B cell (primary cell): ENCODE measurements at regions not wholly inside any gene's neighbourhood (a gene's known extent, or its start where the extent isn't known, plus 50 kb on each side); places are given as distances from the start of the nearest gene placed in this dataset.

Experiments
- ATAC-seq: fragments of 200-7000 bp; cut with Tn5 transposase; one replicate; pipeline ENCODE4 v1.10.0; 2021; ENCODE audit warnings: low read depth, mild to moderate bottlenecking, moderate number of reproducible peaks, moderate library complexity
- CTCF ChIA-PET: fragments of 350-600 bp; sonication (Branson Sonifier 250); formaldehyde crosslinking; loops from one replicate; lab custom pipeline; 2021; ENCODE audit warnings: antibody characterized with exemption, inconsistent platforms; lab: Charles Lee
- POLR2A ChIA-PET: fragments of 350-600 bp; sonication (Branson Sonifier 250); formaldehyde crosslinking; loops from one replicate; lab custom pipeline; 2021; ENCODE audit warnings: antibody characterized with exemption; lab: Charles Lee
- DNase-seq: peaks from one replicate; pipeline ENCODE4 v3.0.0; 2013
- H2AFZ ChIP-seq: 2 replicates; pipeline ENCODE4 v1.6.1; 2012; ENCODE audit warnings: mild to moderate bottlenecking, low read depth, low read length; ENCODE audit not compliant: insufficient read depth, poor library complexity, severe bottlenecking
- H3K27ac ChIP-seq, 2 donors: 1 replicate in 1 of 2; 2 replicates in 1 of 2; pipeline ENCODE4 v1.5.1; 2012 to 2013; ENCODE audit warnings: low read length in 2 of 2, mild to moderate bottlenecking in 2 of 2, moderate library complexity in 1 of 2
- H3K27me3 ChIP-seq, 4 experiments: fragments of 200-600 bp in 1 of 4; sonication (generic) in 1 of 4; replicated peaks in 1 of 4; 1 replicate in 2 of 4; 2 replicates in 2 of 4; pipeline versions ENCODE4 v1.6.1 to v1.7.0; 2013 to 2016; ENCODE audit warnings: low read length in 3 of 4, mild to moderate bottlenecking in 2 of 4, mixed read lengths in 1 of 4, moderate library complexity in 1 of 4; ENCODE audit not compliant: insufficient read depth in 4 of 4, control insufficient read depth in 3 of 4; ENCODE audit errors: control extremely low read depth in 1 of 4
- H3K36me3 ChIP-seq, 2 experiments: replicated peaks in 1 of 2; 1 replicate in 1 of 2; 2 replicates in 1 of 2; pipeline versions ENCODE4 v1.6.1 to v1.7.1; 2013; ENCODE audit warnings: low read length in 1 of 2; ENCODE audit not compliant: insufficient read depth in 2 of 2, control insufficient read depth in 1 of 2; ENCODE audit errors: control extremely low read depth in 1 of 2, extremely low read depth in 1 of 2
- H3K4me1 ChIP-seq, 2 donors: fragments of 200-600 bp in 1 of 2; sonication (generic) in 1 of 2; 1 replicate in 1 of 2; 2 replicates in 1 of 2; pipeline versions ENCODE4 v1.5.1 to v1.6.1; 2013 to 2017; ENCODE audit warnings: low read length in 2 of 2; ENCODE audit not compliant: control insufficient read depth in 2 of 2, insufficient read depth in 2 of 2
- H3K4me2 ChIP-seq: replicated peaks from 2 replicates; pipeline ENCODE3; 2012; ENCODE audit warnings: mild to moderate bottlenecking, low read depth, low read length; ENCODE audit not compliant: poor library complexity, severe bottlenecking
- H3K4me3 ChIP-seq, 5 experiments: fragments of 200-600 bp in 1 of 5; sonication (generic) in 1 of 5; 1 replicate in 3 of 5; 2 replicates in 2 of 5; pipeline versions ENCODE4 v1.5.1 to v1.7.0; 2011 to 2016; ENCODE audit warnings: low read length in 4 of 5, mild to moderate bottlenecking in 4 of 5, low read depth in 2 of 5, control low read depth in 1 of 5, moderate library complexity in 1 of 5; ENCODE audit not compliant: insufficient read depth in 1 of 5; ENCODE audit errors: control extremely low read depth in 1 of 5, extremely low read depth in 1 of 5
- H3K79me2 ChIP-seq: fragments of 200-600 bp; sonication (generic); one replicate; pipeline ENCODE4 v1.6.0; 2016; ENCODE audit warnings: low read length; ENCODE audit not compliant: control insufficient read depth, insufficient read depth
- H3K9ac ChIP-seq: fragments of 200-600 bp; sonication (generic); 2 replicates; pipeline ENCODE4 v1.6.1; 2017; ENCODE audit warnings: mild to moderate bottlenecking, low read length, moderate library complexity
- H3K9me3 ChIP-seq, 3 donors: one replicate each; pipeline versions ENCODE4 v1.6.1 to v1.7.1; 2013; ENCODE audit warnings: low read length in 2 of 3; ENCODE audit not compliant: control insufficient read depth in 2 of 3, insufficient read depth in 1 of 3; ENCODE audit errors: control extremely low read depth in 1 of 3
- H4K20me1 ChIP-seq: 2 replicates; pipeline ENCODE4 v1.6.0; 2012; ENCODE audit warnings: mild to moderate bottlenecking, low read length; ENCODE audit not compliant: insufficient read depth, control insufficient read depth, poor library complexity, severe bottlenecking
- H3K27ac Mint-ChIP-seq: one replicate; pipeline ENCODE4 v1.8.0; 2021; ENCODE audit warnings: mixed read lengths
- H3K27me3 Mint-ChIP-seq: one replicate; pipeline ENCODE4 v1.8.0; 2021; ENCODE audit warnings: mixed read lengths
- H3K4me1 Mint-ChIP-seq: one replicate; pipeline ENCODE4 v1.8.0; 2021; ENCODE audit warnings: mixed read lengths
- H3K4me3 Mint-ChIP-seq: one replicate; pipeline ENCODE4 v1.8.0; 2021; ENCODE audit warnings: mixed read lengths
- H3K9me3 Mint-ChIP-seq: one replicate; pipeline ENCODE4 v1.8.0; 2022; ENCODE audit warnings: mixed read lengths; ENCODE audit not compliant: insufficient read depth
- EZH2 ChIP-seq: IDR thresholded peaks from 2 replicates; pipeline ENCODE4 v1.6.1; 2012; ENCODE audit warnings: borderline replicate concordance, low read depth, mild to moderate bottlenecking, moderate library complexity, low read length; ENCODE audit not compliant: insufficient read depth, poor library complexity, severe bottlenecking
- WGBS: methylation state at CpG from one replicate; pipeline ENCODE4 v1.1.5; 2013; ENCODE audit warnings: missing lambda C conversion rate; ENCODE audit not compliant: insufficient coverage; 5-methylcytosine and 5-hydroxymethylcytosine counted together
- intact Hi-C: fragments of 100-400 bp; cut with micrococcal nuclease; formaldehyde crosslinking; loops from one replicate; pipeline ENCODE4 v1.10.0; 2022
- TF ChIP-seq, protein P1 (sequence below): fragments of 200-600 bp; IDR thresholded peaks from one replicate; pipeline ENCODE4 v1.8.0; 2022; ENCODE audit warnings: antibody characterized with exemption, mild to moderate bottlenecking

DNA sequence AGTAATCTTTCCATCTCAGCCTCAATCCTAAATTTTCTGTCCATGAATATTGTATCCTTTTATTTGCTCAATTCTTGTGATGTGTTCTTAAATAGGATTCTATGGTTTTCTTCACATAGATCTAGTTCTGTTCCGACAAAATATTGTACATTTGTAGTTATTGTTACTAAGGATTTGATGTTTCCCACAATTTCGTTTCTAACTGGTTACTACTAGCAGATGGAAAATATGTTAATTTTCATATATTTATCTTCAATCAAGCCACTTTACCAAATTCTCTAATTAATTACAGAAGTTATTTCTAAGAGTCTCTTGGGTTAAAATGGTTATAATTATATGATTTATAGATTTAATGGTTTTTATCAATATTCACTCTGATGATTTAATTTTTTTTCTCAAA lies 60.3 kb downstream of the SEC61B start:
- Histone ChIP-seq H2AFZ (no peak overlapping the region), H3K4me2 (no peak overlapping the region), H3K9ac (no peak overlapping the region), H3K27me3 (peaks cover 0 to 2% (median 0%) of the 10 kb centered on the region in 4 experiments), H3K9me3 (no peaks in the 10 kb centered on the region), H3K79me2 (no peaks in the 10 kb centered on the region), H3K4me3 (no peak overlapping the region), H3K36me3 (no peaks in the 10 kb centered on the region), H4K20me1 (no peaks in the 10 kb centered on the region), H3K4me1 (no peaks in the 10 kb centered on the region), H3K27ac (no peak overlapping the region)
- CTCF ChIA-PET: interaction anchor here (0.7 kb wide), 1 partner anchor 325 kb away, joined by 3 read pairs; no protein-coding TSS in a partner anchor
- TF ChIP-seq EZH2: no peak
- TF ChIP-seq, protein P1, sequence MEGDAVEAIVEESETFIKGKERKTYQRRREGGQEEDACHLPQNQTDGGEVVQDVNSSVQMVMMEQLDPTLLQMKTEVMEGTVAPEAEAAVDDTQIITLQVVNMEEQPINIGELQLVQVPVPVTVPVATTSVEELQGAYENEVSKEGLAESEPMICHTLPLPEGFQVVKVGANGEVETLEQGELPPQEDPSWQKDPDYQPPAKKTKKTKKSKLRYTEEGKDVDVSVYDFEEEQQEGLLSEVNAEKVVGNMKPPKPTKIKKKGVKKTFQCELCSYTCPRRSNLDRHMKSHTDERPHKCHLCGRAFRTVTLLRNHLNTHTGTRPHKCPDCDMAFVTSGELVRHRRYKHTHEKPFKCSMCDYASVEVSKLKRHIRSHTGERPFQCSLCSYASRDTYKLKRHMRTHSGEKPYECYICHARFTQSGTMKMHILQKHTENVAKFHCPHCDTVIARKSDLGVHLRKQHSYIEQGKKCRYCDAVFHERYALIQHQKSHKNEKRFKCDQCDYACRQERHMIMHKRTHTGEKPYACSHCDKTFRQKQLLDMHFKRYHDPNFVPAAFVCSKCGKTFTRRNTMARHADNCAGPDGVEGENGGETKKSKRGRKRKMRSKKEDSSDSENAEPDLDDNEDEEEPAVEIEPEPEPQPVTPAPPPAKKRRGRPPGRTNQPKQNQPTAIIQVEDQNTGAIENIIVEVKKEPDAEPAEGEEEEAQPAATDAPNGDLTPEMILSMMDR: no peak
- WGBS: no CpG with 5 or more reads among the region's 2 CpGs
- Mint-ChIP-seq H3K27ac (no peak overlapping the region), H3K9me3 (no peaks in the 10 kb centered on the region), H3K4me3 (no peak overlapping the region), H3K4me1 (no peaks in the 10 kb centered on the region), H3K27me3 (peaks cover 29% of the 10 kb centered on the region)
- no peak for DNase-seq
- intact Hi-C loops: no loop called here
- POLR2A ChIA-PET: no interaction called here
- ATAC-seq: no peak

DNA sequence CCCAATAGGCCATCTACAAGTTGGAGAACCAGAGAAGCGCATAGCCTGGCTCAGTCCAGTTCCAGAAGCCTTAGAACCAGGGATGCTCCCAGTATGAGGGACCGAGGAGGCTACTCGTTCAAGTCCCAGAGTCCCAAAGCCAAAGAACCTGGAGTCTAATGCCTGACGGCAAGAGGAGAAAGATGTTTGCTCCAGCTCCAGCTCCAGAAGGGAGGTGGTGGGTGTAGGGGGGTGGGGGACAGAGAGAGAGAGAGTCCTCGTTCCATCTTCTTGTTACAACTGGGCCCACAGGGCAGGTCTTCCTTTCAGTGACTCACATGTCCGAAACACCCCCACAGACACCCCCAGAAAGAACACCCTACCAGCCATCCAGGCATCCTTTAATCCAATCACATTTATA lies 63.9 kb downstream of the SEC61B start:
- H3K27ac Mint-ChIP-seq: no peak overlapping the region
- H3K4me3 Mint-ChIP-seq: no peak overlapping the region
- Histone ChIP-seq H3K9me3 (no peaks in the 10 kb centered on the region), H3K9ac (no peak overlapping the region), H4K20me1 (no peaks in the 10 kb centered on the region), H3K4me2 (no peak overlapping the region), H3K4me1 (no peaks in the 10 kb centered on the region), H3K79me2 (no peaks in the 10 kb centered on the region), H3K27ac (no peak overlapping the region), H3K4me3 (no peak overlapping the region), H3K36me3 (no peaks in the 10 kb centered on the region), H2AFZ (no peak overlapping the region), H3K27me3 (peaks cover 0 to 2% (median 0%) of the 10 kb centered on the region in 4 experiments)
- ATAC-seq (no peak), DNase-seq (no peak)
- no peaks in the 10 kb centered on the region for H3K4me1 Mint-ChIP-seq
- ChIA-PET POLR2A (no interaction called here), CTCF (no interaction called here)
- WGBS: 95% methylated on average over 5 of the region's 6 CpGs
- no peaks in the 10 kb centered on the region for H3K9me3 Mint-ChIP-seq
- intact Hi-C loops: no loop called here
- TF ChIP-seq, protein P1: no peak
- no peak for TF ChIP-seq EZH2
- H3K27me3 Mint-ChIP-seq: peaks cover 37% of the 10 kb centered on the region
